ENCODE measurements at regions not wholly inside any gene's neighbourhood (a gene's known extent, or its start where the extent isn't known, plus 50 kb on each side); places are given as distances from the start of the nearest gene placed in this dataset.

- TF ChIP-seq SIN3A (IDR thresholded peaks at IDR 0.05; ENCODE audit: borderline replicate concordance, insufficient read depth, low read length) (no peak), FOXP2 (optimal IDR thresholded peaks at IDR 0.05; ENCODE audit: borderline replicate concordance, extremely low read depth, extremely low read length, insufficient read depth) (no peak), POLR2AphosphoS5 (IDR thresholded peaks at IDR 0.05; ENCODE audit: low read depth, low read length) (no peak), REST (IDR thresholded peaks at IDR 0.05; ENCODE audit: insufficient read depth in 1 of 2, low read depth in 2 of 2, low read length in 2 of 2) (no peak), TAF1 (IDR thresholded peaks at IDR 0.05; ENCODE audit: borderline replicate concordance, insufficient read depth, low read length) (no peak)
Observed at GRCh38 chr17:77364941-77365583, 224.3 kb downstream of the SEC14L1 start.

- no peak for TF ChIP-seq POLR2AphosphoS5 (IDR thresholded peaks at IDR 0.05; ENCODE audit: low read depth, low read length)
- no peak for TF ChIP-seq TAF1 (IDR thresholded peaks at IDR 0.05; ENCODE audit: borderline replicate concordance, insufficient read depth, low read length)
Observed at GRCh38 chr17:77365584-77366186, 224.9 kb downstream of the SEC14L1 start.

- TF ChIP-seq FOXP2 (optimal IDR thresholded peaks at IDR 0.05; ENCODE audit: borderline replicate concordance, extremely low read depth, extremely low read length, insufficient read depth) (no peak), TAF1 (IDR thresholded peaks at IDR 0.05; ENCODE audit: borderline replicate concordance, insufficient read depth, low read length) (no peak), POLR2AphosphoS5 (IDR thresholded peaks at IDR 0.05; ENCODE audit: low read depth, low read length) (no peak), REST (IDR thresholded peaks at IDR 0.05; ENCODE audit: insufficient read depth in 1 of 2, low read depth in 2 of 2, low read length in 2 of 2) (no peak)
Observed at GRCh38 chr17:77366206-77366557, 225.4 kb downstream of the SEC14L1 start.

- TF ChIP-seq SIN3A (IDR thresholded peaks at IDR 0.05; ENCODE audit: borderline replicate concordance, insufficient read depth, low read length) (no peak), REST (IDR thresholded peaks at IDR 0.05; ENCODE audit: insufficient read depth in 1 of 2, low read depth in 2 of 2, low read length in 2 of 2) (no peak), POLR2AphosphoS5 (IDR thresholded peaks at IDR 0.05; ENCODE audit: low read depth, low read length) (no peak), TAF1 (IDR thresholded peaks at IDR 0.05; ENCODE audit: borderline replicate concordance, insufficient read depth, low read length) (no peak), FOXP2 (optimal IDR thresholded peaks at IDR 0.05; ENCODE audit: borderline replicate concordance, extremely low read depth, extremely low read length, insufficient read depth) (no peak)
Observed at GRCh38 chr17:77366558-77367245, 225.9 kb downstream of the SEC14L1 start.

GRCh38 chr17:77369544-77369971 lies 228.8 kb downstream of the SEC14L1 start:
- TF ChIP-seq SIN3A (IDR thresholded peaks at IDR 0.05; ENCODE audit: borderline replicate concordance, insufficient read depth, low read length) = no peak

- TF ChIP-seq SIN3A (IDR thresholded peaks at IDR 0.05; ENCODE audit: borderline replicate concordance, insufficient read depth, low read length) (no peak), POLR2AphosphoS5 (IDR thresholded peaks at IDR 0.05; ENCODE audit: low read depth, low read length) (no peak), FOXP2 (optimal IDR thresholded peaks at IDR 0.05; ENCODE audit: borderline replicate concordance, extremely low read depth, extremely low read length, insufficient read depth) (no peak), REST (IDR thresholded peaks at IDR 0.05; ENCODE audit: insufficient read depth in 1 of 2, low read depth in 2 of 2, low read length in 2 of 2) (no peak), TAF1 (IDR thresholded peaks at IDR 0.05; ENCODE audit: borderline replicate concordance, insufficient read depth, low read length) (no peak)
Observed at GRCh38 chr17:77370586-77370985, 229.8 kb downstream of the SEC14L1 start.

Data from PFSK-1 (cell line).